ENCODE measurements at regions not wholly inside any gene's neighbourhood (a gene's known extent, or its start where the extent isn't known, plus 50 kb on each side); places are given as distances from the start of the nearest gene placed in this dataset.
"Not testable (repeated sequence)": the region's sequence is repeated elsewhere in the genome, so short reads cannot be mapped to it uniquely, and the experiment has no call there.

- H3K9me3 Mint-ChIP-seq: no peaks in the 10 kb centered on the region
- H3K27me3 Mint-ChIP-seq: peaks cover 6% of the 10 kb centered on the region
- no peaks in the 10 kb centered on the region for H3K36me3 Mint-ChIP-seq (ENCODE audit: low read depth)
- DNase-seq: no peak
- H3K27ac Mint-ChIP-seq: no peak overlapping the region
- H3K4me3 Mint-ChIP-seq: no peak overlapping the region
- ChIA-PET POLR2A (no interaction called here), CTCF (no interaction called here)
- no peaks in the 10 kb centered on the region for H3K4me1 Mint-ChIP-seq
Observed at GRCh38 chr6:6470123-6470522, 118.4 kb upstream of the LY86 start.

GRCh38 chr6:6471276-6471675, 117.2 kb upstream of the LY86 start:
- POLR2A ChIA-PET: no interaction called here
- Mint-ChIP-seq H3K4me1 (no peaks in the 10 kb centered on the region), H3K9me3 (no peaks in the 10 kb centered on the region), H3K36me3 (ENCODE audit: low read depth) (no peaks in the 10 kb centered on the region), H3K27me3 (peaks cover 3% of the 10 kb centered on the region), H3K27ac (no peak overlapping the region), H3K4me3 (no peak overlapping the region)
- no peak for DNase-seq
- CTCF ChIA-PET: no interaction called here

GRCh38 chr6:6474170-6474920, 114.2 kb upstream of the LY86 start:
- H3K27ac Mint-ChIP-seq: no peak overlapping the region
- CTCF ChIA-PET: no interaction called here
- no peaks in the 10 kb centered on the region for H3K9me3 Mint-ChIP-seq
- H3K4me3 Mint-ChIP-seq: no peak overlapping the region
- POLR2A ChIA-PET: interaction anchor here (0.5 kb wide), 1 partner anchor 14 kb away, joined by 4 read pairs; no protein-coding TSS in a partner anchor
- H3K36me3 Mint-ChIP-seq (ENCODE audit: low read depth): no peaks in the 10 kb centered on the region
- H3K27me3 Mint-ChIP-seq: peaks cover 12% of the 10 kb centered on the region
- no peaks in the 10 kb centered on the region for H3K4me1 Mint-ChIP-seq
- no peak for DNase-seq

DNA sequence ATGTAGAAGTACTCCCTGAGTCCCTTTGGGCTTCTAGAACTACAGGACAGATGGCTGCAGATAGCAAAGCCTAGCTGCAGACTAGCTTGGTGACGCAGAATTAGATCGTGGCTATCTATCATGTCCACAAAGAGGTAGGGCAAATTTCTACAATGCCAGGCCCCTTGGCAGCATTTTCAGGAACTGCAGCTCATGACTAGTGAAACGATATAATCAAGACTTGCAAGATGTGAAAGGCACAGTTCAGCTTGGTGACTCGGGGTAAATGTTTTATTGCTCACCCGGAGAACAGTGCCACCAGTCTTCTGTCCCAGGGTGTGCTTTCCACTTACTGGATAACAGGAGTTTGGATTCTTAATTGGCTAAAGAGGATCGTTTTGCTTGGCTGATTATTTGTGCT, 108.7 kb upstream of the LY86 start:
- Mint-ChIP-seq H3K36me3 (ENCODE audit: low read depth) (no peaks in the 10 kb centered on the region), H3K4me1 (no peaks in the 10 kb centered on the region), H3K27ac (no peak overlapping the region), H3K9me3 (no peaks in the 10 kb centered on the region), H3K4me3 (no peak overlapping the region), H3K27me3 (peaks cover 21% of the 10 kb centered on the region)
- no peak for DNase-seq
- CTCF ChIA-PET: no interaction called here
- POLR2A ChIA-PET: no interaction called here

GRCh38 chr6:6482256-6482655, 106.3 kb upstream of the LY86 start:
- no peak overlapping the region for H3K27ac Mint-ChIP-seq
- POLR2A ChIA-PET: no interaction called here
- no peaks in the 10 kb centered on the region for H3K4me1 Mint-ChIP-seq
- H3K36me3 Mint-ChIP-seq (ENCODE audit: low read depth): no peaks in the 10 kb centered on the region
- CTCF ChIA-PET: no interaction called here
- H3K27me3 Mint-ChIP-seq: peaks cover 24% of the 10 kb centered on the region
- DNase-seq: no peak
- no peak overlapping the region for H3K4me3 Mint-ChIP-seq
- no peaks in the 10 kb centered on the region for H3K9me3 Mint-ChIP-seq

DNA sequence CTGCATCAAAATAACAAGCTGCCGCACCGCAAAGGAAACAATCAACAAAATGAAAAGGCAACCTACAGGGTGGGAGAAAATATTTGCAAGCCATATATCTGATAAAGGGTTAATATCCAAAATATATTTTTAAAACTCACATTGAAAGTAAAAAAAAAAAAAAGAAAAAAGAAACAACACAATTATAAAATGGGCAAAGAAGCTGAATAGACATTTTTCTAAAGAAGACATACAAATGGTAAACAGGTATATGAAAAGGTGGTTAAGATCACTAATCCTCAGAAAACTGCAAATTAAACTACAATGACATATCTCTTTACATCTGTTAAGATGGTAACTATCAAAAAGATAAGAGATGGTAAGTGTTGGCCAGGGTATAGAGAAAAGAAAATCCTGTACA, 105.4 kb upstream of the LY86 start:
- Mint-ChIP-seq H3K4me1 (no peaks in the 10 kb centered on the region), H3K9me3 (no peaks in the 10 kb centered on the region), H3K36me3 (ENCODE audit: low read depth) (no peaks in the 10 kb centered on the region), H3K27me3 (peaks cover 24% of the 10 kb centered on the region), H3K27ac (no peak overlapping the region), H3K4me3 (no peak overlapping the region)
- DNase-seq: no peak
- ChIA-PET CTCF (no interaction called here), POLR2A (no interaction called here)

DNA sequence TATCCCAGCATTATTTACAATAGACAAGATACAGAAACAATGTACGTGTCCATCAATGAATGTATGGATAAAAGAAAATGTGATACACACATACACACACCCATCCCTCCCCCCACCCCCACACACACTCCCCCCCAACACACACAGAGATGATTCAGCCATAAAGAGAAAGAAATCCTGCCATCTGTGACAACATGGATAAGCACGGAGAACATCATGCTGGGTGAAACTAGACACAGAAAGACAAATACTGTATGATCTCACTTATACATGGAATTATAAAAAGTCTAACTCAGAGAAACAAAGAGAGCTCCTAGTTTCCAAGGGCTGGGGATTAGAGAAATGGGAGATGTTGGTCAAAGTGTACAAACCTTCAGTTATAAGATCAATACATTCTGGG, 104.8 kb upstream of the LY86 start:
- ChIA-PET CTCF (no interaction called here), POLR2A (no interaction called here)
- DNase-seq: no peak
- Mint-ChIP-seq H3K9me3 (no peaks in the 10 kb centered on the region), H3K4me3 (no peak overlapping the region), H3K4me1 (no peaks in the 10 kb centered on the region), H3K27ac (no peak overlapping the region), H3K36me3 (ENCODE audit: low read depth) (no peaks in the 10 kb centered on the region), H3K27me3 (peaks cover 22% of the 10 kb centered on the region)

GRCh38 chr6:6484681-6485080, 103.8 kb upstream of the LY86 start:
- H3K27me3 Mint-ChIP-seq: peaks cover 21% of the 10 kb centered on the region
- CTCF ChIA-PET: no interaction called here
- no peaks in the 10 kb centered on the region for H3K36me3 Mint-ChIP-seq (ENCODE audit: low read depth)
- H3K4me3 Mint-ChIP-seq: no peak overlapping the region
- H3K4me1 Mint-ChIP-seq: no peaks in the 10 kb centered on the region
- POLR2A ChIA-PET: no interaction called here
- H3K9me3 Mint-ChIP-seq: no peaks in the 10 kb centered on the region
- no peak for DNase-seq
- H3K27ac Mint-ChIP-seq: no peak overlapping the region

DNA sequence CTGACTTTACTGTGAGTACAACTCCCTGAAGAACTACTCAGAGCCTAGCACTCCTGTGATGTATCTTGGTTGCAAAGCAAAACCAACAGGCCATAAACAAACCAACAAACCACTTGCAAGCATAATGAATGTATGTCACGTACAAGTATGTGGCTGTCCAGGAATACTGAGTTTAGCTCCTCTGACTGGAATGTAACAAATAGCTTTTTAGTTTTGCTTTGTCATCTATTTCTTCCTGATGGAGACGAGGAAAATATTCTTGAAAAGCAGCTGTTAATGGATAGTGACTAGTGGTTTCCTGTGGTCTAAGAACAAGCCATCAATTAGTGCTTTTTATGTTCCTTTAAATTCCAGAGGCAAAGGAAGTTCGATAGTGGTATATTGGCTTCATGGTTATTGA, 101.9 kb upstream of the LY86 start:
- no peak overlapping the region for H3K4me3 Mint-ChIP-seq
- peaks cover 15% of the 10 kb centered on the region for H3K27me3 Mint-ChIP-seq
- CTCF ChIA-PET: no interaction called here
- DNase-seq: no peak
- no peaks in the 10 kb centered on the region for H3K4me1 Mint-ChIP-seq
- H3K9me3 Mint-ChIP-seq: no peaks in the 10 kb centered on the region
- POLR2A ChIA-PET: no interaction called here
- no peaks in the 10 kb centered on the region for H3K36me3 Mint-ChIP-seq (ENCODE audit: low read depth)
- H3K27ac Mint-ChIP-seq: no peak overlapping the region

DNA sequence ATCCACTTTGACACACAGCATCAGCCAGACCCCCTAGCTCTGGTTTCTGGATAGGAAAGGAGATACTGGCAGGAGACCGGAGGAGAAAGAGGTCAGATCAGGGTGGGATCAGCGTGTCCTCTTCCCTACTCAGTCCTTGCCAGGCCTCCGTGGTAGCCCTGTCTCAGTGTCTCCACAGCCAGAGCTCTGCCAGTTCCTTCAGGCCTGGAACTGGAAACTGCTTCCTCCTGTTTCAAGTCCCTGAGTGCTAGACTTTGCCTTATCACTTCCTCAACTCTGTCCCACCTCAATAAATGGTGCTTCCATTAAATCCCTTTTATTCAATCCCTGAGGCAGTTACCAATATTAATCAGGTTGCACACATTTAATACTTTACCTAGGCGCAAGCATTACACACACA, 96.8 kb upstream of the LY86 start:
- peaks cover 5% of the 10 kb centered on the region for H3K4me1 Mint-ChIP-seq
- no peaks in the 10 kb centered on the region for H3K36me3 Mint-ChIP-seq (ENCODE audit: low read depth)
- peaks cover 18% of the 10 kb centered on the region for H3K27me3 Mint-ChIP-seq
- no peak for DNase-seq
- no peak overlapping the region for H3K4me3 Mint-ChIP-seq
- H3K27ac Mint-ChIP-seq: no peak overlapping the region
- ChIA-PET POLR2A (no interaction called here), CTCF (no interaction called here)
- H3K9me3 Mint-ChIP-seq: no peaks in the 10 kb centered on the region

DNA sequence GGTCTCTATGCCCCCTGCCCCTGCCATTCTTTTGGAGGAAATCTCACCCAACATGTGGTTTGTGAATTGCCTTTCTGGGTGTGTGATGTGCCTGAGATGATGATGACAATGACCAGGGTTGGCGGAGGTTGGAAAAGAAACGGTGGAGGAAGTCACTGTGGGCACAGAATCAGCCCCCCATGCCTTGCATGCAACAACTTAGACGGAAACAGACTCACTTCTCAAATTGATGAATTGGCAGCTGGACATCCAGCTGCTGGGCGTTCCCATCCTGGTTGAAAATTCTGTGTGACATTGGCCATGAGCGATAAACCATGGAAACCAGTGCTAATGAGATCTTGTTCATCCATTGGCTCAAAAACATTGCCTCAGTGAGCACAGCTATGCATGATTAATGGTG, 95.8 kb upstream of the LY86 start:
- DNase-seq: no peak
- Mint-ChIP-seq H3K4me1 (peaks cover 5% of the 10 kb centered on the region), H3K4me3 (no peak overlapping the region), H3K9me3 (no peaks in the 10 kb centered on the region), H3K36me3 (ENCODE audit: low read depth) (no peaks in the 10 kb centered on the region), H3K27me3 (peaks cover 18% of the 10 kb centered on the region), H3K27ac (no peak overlapping the region)
- ChIA-PET POLR2A (no interaction called here), CTCF (no interaction called here)

GRCh38 chr6:6494139-6494538, 94.4 kb upstream of the LY86 start:
- POLR2A ChIA-PET; H3K4me3 Mint-ChIP-seq; H3K27ac Mint-ChIP-seq; H3K4me1 Mint-ChIP-seq; H3K9me3 Mint-ChIP-seq; H3K36me3 Mint-ChIP-seq (ENCODE audit: low read depth): not testable (repeated sequence)
- H3K27me3 Mint-ChIP-seq: peaks cover 18% of the 10 kb centered on the region
- CTCF ChIA-PET: interaction anchor here (0.6 kb wide), 1 partner anchor 138 kb away, joined by 3 read pairs; no protein-coding TSS in a partner anchor
- DNase-seq: peak; percentile 55

- ChIA-PET CTCF (interaction anchor here (0.6 kb wide), 1 partner anchor 138 kb away, joined by 3 read pairs; no protein-coding TSS in a partner anchor), POLR2A (no interaction called here)
- peaks cover 22% of the 10 kb centered on the region for H3K27me3 Mint-ChIP-seq
Observed at GRCh38 chr6:6494677-6495076, 93.8 kb upstream of the LY86 start.

GRCh38 chr6:6495851-6496250, 92.7 kb upstream of the LY86 start:
- Mint-ChIP-seq H3K9me3 (no peaks in the 10 kb centered on the region), H3K4me1 (peaks cover 5% of the 10 kb centered on the region), H3K36me3 (ENCODE audit: low read depth) (no peaks in the 10 kb centered on the region), H3K27me3 (peaks cover 26% of the 10 kb centered on the region), H3K27ac (no peak overlapping the region), H3K4me3 (no peak overlapping the region)
- ChIA-PET POLR2A (no interaction called here), CTCF (no interaction called here)
- no peak for DNase-seq

More at GRCh38 chr6:6494677-6495076, 93.8 kb upstream of the LY86 start:
- Mint-ChIP-seq H3K27ac (no peak overlapping the region), H3K36me3 (ENCODE audit: low read depth) (no peaks in the 10 kb centered on the region), H3K4me3 (no peak overlapping the region), H3K4me1 (peaks cover 5% of the 10 kb centered on the region), H3K9me3 (no peaks in the 10 kb centered on the region)
- peak; percentile 32 for DNase-seq
